ENCODE measurements at regions not wholly inside any gene's neighbourhood (a gene's known extent, or its start where the extent isn't known, plus 50 kb on each side); places are given as distances from the start of the nearest gene placed in this dataset.

GRCh38 chr6:23870496-23870895 lies 255.5 kb upstream of the NRSN1 start:
- TF ChIP-seq NR2F2 (IDR thresholded peaks at IDR 0.05) (no peak), TAF1 (conservative IDR thresholded peaks at IDR 0.05) (no peak), CTCF (IDR thresholded peaks at IDR 0.05; ENCODE audit: low read depth, low read length, missing input control) (no peak), GABPA (IDR thresholded peaks at IDR 0.05 in 1 of 2, conservative IDR thresholded peaks at IDR 0.05 in 1 of 2) (no peak), REST (IDR thresholded peaks at IDR 0.05) (no peak), MAX (IDR thresholded peaks at IDR 0.05) (no peak), SP1 (IDR thresholded peaks at IDR 0.05) (no peak)
